ENCODE measurements at regions not wholly inside any gene's neighbourhood (a gene's known extent, or its start where the extent isn't known, plus 50 kb on each side); places are given as distances from the start of the nearest gene placed in this dataset.
A peak's percentile ranks its signal among the peaks of the same experiment; 100 is the strongest.

DNA sequence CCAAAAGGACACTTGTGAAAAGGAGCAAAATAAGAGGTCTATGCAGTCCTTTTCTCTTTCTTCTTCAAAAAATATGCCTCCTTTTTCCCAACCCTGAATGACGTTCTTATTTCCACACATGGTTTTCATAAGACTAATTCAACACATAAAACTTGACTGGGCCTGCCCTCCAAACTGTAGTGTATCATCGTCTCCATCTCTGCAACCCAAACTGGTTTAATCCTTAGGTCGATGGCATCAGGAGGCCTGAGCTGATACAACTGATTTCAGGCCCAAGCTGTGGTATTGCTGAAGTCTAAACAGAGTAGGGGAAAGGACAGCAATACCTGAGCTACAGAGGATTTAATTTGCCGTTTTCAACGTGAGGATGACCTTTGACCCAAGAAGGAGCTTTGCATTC lies 130.0 kb upstream of the MTNR1B start:
- TF ChIP-seq, protein P1, sequence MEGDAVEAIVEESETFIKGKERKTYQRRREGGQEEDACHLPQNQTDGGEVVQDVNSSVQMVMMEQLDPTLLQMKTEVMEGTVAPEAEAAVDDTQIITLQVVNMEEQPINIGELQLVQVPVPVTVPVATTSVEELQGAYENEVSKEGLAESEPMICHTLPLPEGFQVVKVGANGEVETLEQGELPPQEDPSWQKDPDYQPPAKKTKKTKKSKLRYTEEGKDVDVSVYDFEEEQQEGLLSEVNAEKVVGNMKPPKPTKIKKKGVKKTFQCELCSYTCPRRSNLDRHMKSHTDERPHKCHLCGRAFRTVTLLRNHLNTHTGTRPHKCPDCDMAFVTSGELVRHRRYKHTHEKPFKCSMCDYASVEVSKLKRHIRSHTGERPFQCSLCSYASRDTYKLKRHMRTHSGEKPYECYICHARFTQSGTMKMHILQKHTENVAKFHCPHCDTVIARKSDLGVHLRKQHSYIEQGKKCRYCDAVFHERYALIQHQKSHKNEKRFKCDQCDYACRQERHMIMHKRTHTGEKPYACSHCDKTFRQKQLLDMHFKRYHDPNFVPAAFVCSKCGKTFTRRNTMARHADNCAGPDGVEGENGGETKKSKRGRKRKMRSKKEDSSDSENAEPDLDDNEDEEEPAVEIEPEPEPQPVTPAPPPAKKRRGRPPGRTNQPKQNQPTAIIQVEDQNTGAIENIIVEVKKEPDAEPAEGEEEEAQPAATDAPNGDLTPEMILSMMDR (IDR thresholded peaks at IDR 0.05; ENCODE audit: unreplicated experiment), result no peak
- DNase-seq (ENCODE audit: low spot score, unreplicated experiment), result no peak
- H3K36me3 Mint-ChIP-seq (ENCODE audit: insufficient read depth), result no peaks in the 10 kb centered on the region
- H3K27ac Mint-ChIP-seq, result no peak overlapping the region
- H3K9me3 Mint-ChIP-seq (ENCODE audit: low read depth), result no peaks in the 10 kb centered on the region
- H3K4me1 Mint-ChIP-seq (ENCODE audit: low read depth), result peaks cover 11% of the 10 kb centered on the region
- H3K4me3 Mint-ChIP-seq (ENCODE audit: low read depth), result no peak overlapping the region
- no peaks in the 10 kb centered on the region for H3K27me3 Mint-ChIP-seq

DNA sequence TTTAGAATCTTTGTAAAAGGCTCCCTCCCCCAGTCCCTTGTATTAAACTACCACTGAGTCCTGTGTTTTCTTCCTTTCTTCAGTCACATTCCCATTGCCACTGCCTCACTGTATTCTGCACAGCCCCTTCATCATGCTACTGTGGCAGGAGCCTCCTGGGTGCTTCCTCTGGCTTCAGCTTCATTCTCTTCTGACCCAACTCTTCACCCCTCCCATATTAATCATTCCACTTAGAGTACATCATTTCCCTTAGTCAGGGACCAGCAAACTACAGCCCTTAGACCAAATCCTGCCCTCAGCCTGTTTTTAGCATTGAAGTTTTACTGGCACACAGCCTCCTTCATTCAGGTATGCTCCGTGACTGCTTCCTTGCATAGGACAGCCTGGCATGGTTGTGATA lies 127.7 kb upstream of the MTNR1B start:
- H3K9me3 Mint-ChIP-seq (ENCODE audit: low read depth), result no peaks in the 10 kb centered on the region
- DNase-seq (ENCODE audit: low spot score, unreplicated experiment), result no peak
- peaks cover 17% of the 10 kb centered on the region for H3K4me1 Mint-ChIP-seq (ENCODE audit: low read depth)
- TF ChIP-seq, protein P1 (IDR thresholded peaks at IDR 0.05; ENCODE audit: unreplicated experiment), result no peak
- H3K4me3 Mint-ChIP-seq (ENCODE audit: low read depth), result no peak overlapping the region
- no peaks in the 10 kb centered on the region for H3K27me3 Mint-ChIP-seq
- no peak overlapping the region for H3K27ac Mint-ChIP-seq
- no peaks in the 10 kb centered on the region for H3K36me3 Mint-ChIP-seq (ENCODE audit: insufficient read depth)

DNA sequence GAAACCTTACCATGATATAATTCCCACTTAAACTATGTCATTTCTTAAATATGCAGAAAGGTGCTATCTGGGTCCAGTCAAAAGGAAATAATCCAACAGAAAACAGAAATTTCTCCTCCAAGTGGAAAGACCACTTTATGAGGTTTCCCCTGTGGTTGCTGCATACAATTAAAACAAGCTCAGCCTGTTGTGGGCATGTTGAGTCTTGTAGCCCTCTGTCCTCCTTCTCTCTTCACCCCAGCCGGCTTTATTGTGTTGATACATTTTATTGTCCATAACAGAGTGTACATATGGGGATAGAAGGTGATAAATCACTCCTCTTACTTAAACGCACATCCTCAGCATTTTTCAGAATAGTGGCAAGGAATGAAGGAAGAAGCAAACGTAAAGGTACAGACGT lies 126.0 kb upstream of the MTNR1B start:
- Mint-ChIP-seq H3K4me3 (ENCODE audit: low read depth) (no peak overlapping the region), H3K27ac (no peak overlapping the region), H3K9me3 (ENCODE audit: low read depth) (no peaks in the 10 kb centered on the region), H3K36me3 (ENCODE audit: insufficient read depth) (no peaks in the 10 kb centered on the region), H3K4me1 (ENCODE audit: low read depth) (peaks cover 18% of the 10 kb centered on the region), H3K27me3 (no peaks in the 10 kb centered on the region)
- no peak for DNase-seq (ENCODE audit: low spot score, unreplicated experiment)
- TF ChIP-seq, protein P1 (IDR thresholded peaks at IDR 0.05; ENCODE audit: unreplicated experiment), result no peak

DNA sequence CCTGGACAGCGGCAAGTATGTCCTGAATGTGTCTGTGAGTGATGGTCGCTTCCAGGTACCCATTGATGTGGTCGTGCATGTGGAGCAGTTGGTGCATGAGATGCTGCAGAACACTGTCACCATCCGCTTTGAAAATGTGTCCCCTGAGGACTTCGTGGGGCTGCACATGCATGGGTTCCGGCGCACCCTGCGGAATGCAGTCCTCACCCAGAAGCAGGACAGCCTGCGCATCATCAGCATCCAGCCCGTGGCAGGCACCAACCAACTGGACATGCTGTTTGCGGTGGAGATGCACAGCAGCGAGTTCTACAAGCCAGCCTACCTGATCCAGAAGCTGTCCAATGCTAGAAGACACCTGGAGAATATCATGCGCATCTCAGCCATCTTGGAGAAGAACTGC lies 125.3 kb upstream of the MTNR1B start:
- no peaks in the 10 kb centered on the region for H3K27me3 Mint-ChIP-seq
- no peak overlapping the region for H3K4me3 Mint-ChIP-seq (ENCODE audit: low read depth)
- no peak for DNase-seq (ENCODE audit: low spot score, unreplicated experiment)
- TF ChIP-seq, protein P1 (IDR thresholded peaks at IDR 0.05; ENCODE audit: unreplicated experiment), result no peak
- H3K27ac Mint-ChIP-seq, result no peak overlapping the region
- H3K36me3 Mint-ChIP-seq (ENCODE audit: insufficient read depth), result no peaks in the 10 kb centered on the region
- no peaks in the 10 kb centered on the region for H3K9me3 Mint-ChIP-seq (ENCODE audit: low read depth)
- H3K4me1 Mint-ChIP-seq (ENCODE audit: low read depth), result peaks cover 13% of the 10 kb centered on the region

DNA sequence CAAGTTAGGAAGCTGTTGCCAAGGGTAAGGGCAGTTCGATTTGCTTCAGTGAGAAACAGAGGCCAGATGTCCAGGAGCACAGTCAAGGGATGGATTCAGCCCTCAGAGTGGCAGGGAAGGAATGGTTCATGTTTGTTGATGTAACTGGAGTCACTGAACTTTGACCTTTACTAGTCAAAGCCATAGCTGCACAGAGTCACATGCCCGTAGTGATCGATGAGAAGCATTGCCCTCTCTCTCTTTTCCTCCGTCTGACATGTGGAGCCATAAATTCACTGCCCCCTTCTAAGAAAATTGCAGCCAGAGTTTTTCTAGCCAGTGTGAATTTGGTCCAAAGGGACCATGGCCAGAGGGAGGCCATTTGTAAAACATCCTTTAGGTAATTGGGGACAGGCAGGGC lies 124.1 kb upstream of the MTNR1B start:
- Mint-ChIP-seq H3K4me1 (ENCODE audit: low read depth) (peaks cover 11% of the 10 kb centered on the region), H3K36me3 (ENCODE audit: insufficient read depth) (no peaks in the 10 kb centered on the region), H3K4me3 (ENCODE audit: low read depth) (no peak overlapping the region), H3K9me3 (ENCODE audit: low read depth) (no peaks in the 10 kb centered on the region), H3K27ac (peak overlapping the region; percentile 81), H3K27me3 (no peaks in the 10 kb centered on the region)
- TF ChIP-seq, protein P1 (IDR thresholded peaks at IDR 0.05; ENCODE audit: unreplicated experiment), result no peak
- no peak for DNase-seq (ENCODE audit: low spot score, unreplicated experiment)

All from progenitor cell of endocrine pancreas (in vitro differentiated cells).